Stimulated activated naive CD4-positive, alpha-beta T cell treated with Interleukin-2 at 50 U/mL for 16 hours (primary cell): ENCODE measurements at regions not wholly inside any gene's neighbourhood (a gene's known extent, or its start where the extent isn't known, plus 50 kb on each side); places are given as distances from the start of the nearest gene placed in this dataset.

ENCODE experiments used
- DNase-seq: peaks from one replicate; lab custom pipeline; 2025; lab: John Stamatoyannopoulos, UW

GRCh38 chr2:12113412-12113811 is 367.0 kb downstream of the LPIN1 start:
- no peak for DNase-seq

GRCh38 chr2:12114816-12115215 is 368.4 kb downstream of the LPIN1 start:
- no peak for DNase-seq

- no peak for DNase-seq
These were observed 369.9 kb downstream of the LPIN1 start for GRCh38 chr2:12116228-12116750.

GRCh38 chr2:12119841-12120240 is 373.4 kb downstream of the LPIN1 start:
- DNase-seq, result no peak

GRCh38 chr2:12120281-12121150 is 374.1 kb downstream of the LPIN1 start:
- DNase-seq, result no peak

GRCh38 chr2:12124790-12125189 is 378.4 kb downstream of the LPIN1 start:
- no peak for DNase-seq

- no peak for DNase-seq
These were observed 379.9 kb downstream of the LPIN1 start for GRCh38 chr2:12126318-12126717.

- no peak for DNase-seq
These were observed 381.2 kb downstream of the LPIN1 start for GRCh38 chr2:12127638-12128037.

GRCh38 chr2:12131975-12132374 is 385.5 kb downstream of the LPIN1 start:
- no peak for DNase-seq

GRCh38 chr2:12141618-12142258 is 395.3 kb downstream of the LPIN1 start:
- DNase-seq, result no peak

- DNase-seq, result no peak
These were observed 405.3 kb downstream of the LPIN1 start for GRCh38 chr2:12151716-12152115.

- no peak for DNase-seq
These were observed 406.5 kb downstream of the LPIN1 start for GRCh38 chr2:12152888-12153287.

- DNase-seq, result no peak
These were observed 409.0 kb downstream of the LPIN1 start for GRCh38 chr2:12155303-12156051.

- no peak for DNase-seq
These were observed 409.9 kb downstream of the LPIN1 start for GRCh38 chr2:12156349-12156748.

GRCh38 chr2:12161085-12161484 is 414.7 kb downstream of the LPIN1 start:
- DNase-seq, result no peak

GRCh38 chr2:12162269-12163247 is 416.1 kb downstream of the LPIN1 start:
- DNase-seq, result no peak

- no peak for DNase-seq
These were observed 417.4 kb downstream of the LPIN1 start for GRCh38 chr2:12163866-12164265.

- no peak for DNase-seq
These were observed 418.3 kb downstream of the LPIN1 start for GRCh38 chr2:12164689-12165088.

- DNase-seq, result no peak
These were observed 421.3 kb downstream of the LPIN1 start for GRCh38 chr2:12167525-12168317.

- DNase-seq, result no peak
These were observed 421.9 kb downstream of the LPIN1 start for GRCh38 chr2:12168354-12168753.
